GM23248 (cell line): ENCODE measurements at regions not wholly inside any gene's neighbourhood (a gene's known extent, or its start where the extent isn't known, plus 50 kb on each side); places are given as distances from the start of the nearest gene placed in this dataset.

Source experiments
- DNase-seq: peaks from one replicate; pipeline ENCODE4 v3.0.0-alpha.2; 2015
- H2AFZ ChIP-seq: fragments of 200-600 bp; sonication (generic); 2 replicates; pipeline ENCODE4 v1.6.1; 2016; ENCODE audit warnings: antibody characterized with exemption
- H3F3A ChIP-seq: fragments of 200-600 bp; sonication (generic); 2 replicates; pipeline ENCODE4 v1.6.1; 2016; ENCODE audit warnings: mild to moderate bottlenecking, antibody characterized with exemption, mixed run types; ENCODE audit not compliant: insufficient read depth
- H3K27ac ChIP-seq: fragments of 200-600 bp; sonication (generic); 2 replicates; pipeline ENCODE4 v1.5.1; 2016; ENCODE audit warnings: mild to moderate bottlenecking
- H3K27me3 ChIP-seq: fragments of 200-600 bp; sonication (generic); replicated peaks from 2 replicates; pipeline ENCODE4 v1.6.1; 2016; ENCODE audit warnings: mild to moderate bottlenecking; ENCODE audit not compliant: insufficient read depth
- H3K36me3 ChIP-seq: fragments of 200-600 bp; sonication (generic); 2 replicates; pipeline ENCODE4 v1.6.1; 2016; ENCODE audit warnings: low read depth, mild to moderate bottlenecking
- H3K4me1 ChIP-seq: fragments of 200-600 bp; sonication (generic); 2 replicates; pipeline ENCODE4 v1.6.1; 2016; ENCODE audit warnings: mild to moderate bottlenecking; ENCODE audit not compliant: insufficient read depth
- H3K4me2 ChIP-seq: fragments of 200-600 bp; sonication (generic); one replicate; pipeline ENCODE4 v1.6.1; 2016; ENCODE audit warnings: mild to moderate bottlenecking; ENCODE audit not compliant: unreplicated experiment
- H3K4me3 ChIP-seq: fragments of 200-600 bp; sonication (generic); 2 replicates; pipeline ENCODE4 v1.5.1; 2016; ENCODE audit warnings: mild to moderate bottlenecking
- H3K79me2 ChIP-seq: fragments of 200-600 bp; sonication (generic); 2 replicates; pipeline ENCODE4 v1.6.1; 2016; ENCODE audit warnings: mild to moderate bottlenecking; ENCODE audit not compliant: insufficient read depth
- H3K9ac ChIP-seq: fragments of 200-600 bp; sonication (generic); 2 replicates; pipeline ENCODE4 v1.6.1; 2016; ENCODE audit warnings: mild to moderate bottlenecking
- H3K9me2 ChIP-seq: fragments of 200-600 bp; sonication (generic); 2 replicates; pipeline ENCODE4 v1.6.1; 2016; ENCODE audit warnings: mixed run types, mild to moderate bottlenecking, moderate library complexity; ENCODE audit not compliant: insufficient read depth
- H3K9me3 ChIP-seq: fragments of 200-600 bp; sonication (generic); one replicate; pipeline ENCODE4 v1.6.1; 2017; ENCODE audit warnings: low read depth
- H4K20me1 ChIP-seq: fragments of 200-600 bp; sonication (generic); 2 replicates; pipeline ENCODE4 v1.6.0; 2016; ENCODE audit not compliant: insufficient read depth
- EZH2 ChIP-seq: fragments of 200-600 bp; sonication (generic); IDR thresholded peaks from 2 replicates; pipeline ENCODE4 v1.6.1; 2018; ENCODE audit warnings: antibody characterized with exemption, mild to moderate bottlenecking; ENCODE audit not compliant: insufficient read depth, poor library complexity, severe bottlenecking
- EZH2phosphoT487 ChIP-seq: fragments of 200-600 bp; sonication (generic); IDR thresholded peaks from 2 replicates; pipeline ENCODE4 v1.6.1; 2018; ENCODE audit warnings: antibody characterized with exemption, moderate library complexity, mild to moderate bottlenecking, low read depth; ENCODE audit not compliant: insufficient read depth
- WGBS, 2 experiments: methylation state at CpG; one replicate each; pipeline ENCODE4 v1.1.6; 2015 to 2017; ENCODE audit warnings: low lambda C conversion rate in 2 of 2, low coverage in 1 of 2; ENCODE audit errors: missing lambda C conversion rate in 2 of 2; 5-methylcytosine and 5-hydroxymethylcytosine counted together
- in situ Hi-C: fragments of 300-500 bp; cut with MboI; formaldehyde crosslinking; loops from 2 replicates; pipeline ENCODE4 v1.15.0; 2020

DNA sequence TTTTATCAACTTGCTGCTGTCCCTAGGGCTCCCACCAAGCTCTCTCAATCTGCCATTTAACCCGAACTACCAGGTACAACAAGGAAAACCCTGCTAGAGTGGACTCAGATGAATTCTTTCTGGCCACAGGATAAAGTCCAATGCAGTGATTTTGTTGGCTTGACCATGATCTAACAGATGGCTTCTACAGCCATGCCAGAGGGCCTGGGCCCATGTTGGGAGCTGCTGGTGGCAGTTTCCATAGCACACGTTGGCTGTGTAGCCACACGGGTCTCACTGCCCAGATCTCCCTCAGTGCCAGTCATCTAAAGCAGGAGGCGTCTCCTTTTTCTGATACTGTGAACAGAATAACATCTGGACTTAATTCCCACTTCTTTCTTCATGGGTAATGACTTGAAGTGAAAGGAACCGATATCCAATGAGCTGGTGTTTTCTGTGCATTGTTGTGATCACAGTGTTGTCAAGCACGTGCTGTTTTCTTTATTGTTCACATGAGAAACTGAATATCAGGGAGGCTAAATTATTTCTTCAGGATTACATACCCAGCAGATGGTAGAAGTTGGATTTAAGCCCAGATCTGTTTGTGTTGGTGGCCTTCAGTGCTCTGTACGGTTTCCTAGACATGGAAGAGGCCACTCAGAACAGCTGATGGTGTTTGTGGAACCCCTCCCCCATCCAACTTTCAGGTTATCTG is 85.2 kb upstream of the CLCN4 start:
- Histone ChIP-seq H3K9ac (no peak overlapping the region), H3F3A (no peaks in the 10 kb centered on the region), H3K27ac (no peak overlapping the region), H4K20me1 (no peaks in the 10 kb centered on the region), H3K4me3 (no peak overlapping the region), H3K36me3 (no peaks in the 10 kb centered on the region), H3K27me3 (no peaks in the 10 kb centered on the region), H3K4me1 (no peaks in the 10 kb centered on the region), H3K4me2 (no peak overlapping the region), H2AFZ (no peak overlapping the region), H3K79me2 (no peaks in the 10 kb centered on the region), H3K9me3 (no peaks in the 10 kb centered on the region), H3K9me2 (no peaks in the 10 kb centered on the region)
- in situ Hi-C loops, result no loop called here
- DNase-seq, result peak; percentile 21
- TF ChIP-seq EZH2phosphoT487 (no peak), EZH2 (no peak)
- 34 to 37% methylated on average over 7 of the region's 7 CpGs for WGBS, 2 experiments

DNA sequence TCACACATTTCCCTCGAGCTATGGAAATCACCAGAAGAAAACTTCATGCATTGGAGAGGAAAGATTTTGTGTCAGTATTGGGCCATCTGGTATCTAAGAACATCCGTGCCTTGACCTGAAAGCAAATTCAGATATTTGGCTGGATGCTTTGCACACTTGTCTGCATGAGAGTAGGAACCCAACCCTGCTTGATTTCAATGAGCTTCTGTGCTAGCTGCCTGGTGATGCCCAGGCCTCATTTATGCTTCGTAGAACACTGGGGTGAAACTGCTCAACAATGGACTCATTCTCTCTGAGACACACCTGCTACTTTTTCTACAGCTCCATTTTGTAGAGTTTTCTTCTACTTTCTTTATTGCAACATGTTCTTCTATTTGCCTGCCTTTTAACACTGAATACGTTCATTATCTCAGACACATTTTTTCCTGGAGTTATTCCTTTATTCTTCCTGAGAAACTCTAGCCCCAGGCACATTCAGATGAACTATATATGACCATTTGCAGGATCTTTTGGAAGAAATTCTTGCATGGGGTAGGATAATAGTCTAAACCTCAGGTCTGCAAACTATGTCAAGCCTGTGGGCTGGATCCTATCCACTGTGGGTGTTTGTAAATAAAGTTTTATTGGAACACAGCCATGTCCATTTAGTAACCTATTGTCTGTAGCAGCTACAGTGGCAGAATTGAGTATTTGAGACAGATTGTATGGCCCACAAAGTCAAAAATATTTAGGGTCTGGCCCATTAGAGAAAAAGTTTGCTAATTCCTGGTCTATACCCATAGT is 83.8 kb upstream of the CLCN4 start:
- Histone ChIP-seq H3K4me3 (no peak overlapping the region), H3K9me2 (no peaks in the 10 kb centered on the region), H3K36me3 (no peaks in the 10 kb centered on the region), H3K4me2 (no peak overlapping the region), H3K27ac (no peak overlapping the region), H4K20me1 (no peaks in the 10 kb centered on the region), H3K79me2 (no peaks in the 10 kb centered on the region), H3K27me3 (no peaks in the 10 kb centered on the region), H2AFZ (no peak overlapping the region), H3K9me3 (no peaks in the 10 kb centered on the region), H3K4me1 (no peaks in the 10 kb centered on the region; the same call in 1 of the 2 replicates), H3K9ac (no peak overlapping the region), H3F3A (no peaks in the 10 kb centered on the region)
- WGBS, 2 experiments, result 100% methylated on average over 4 of the region's 4 CpGs
- in situ Hi-C loops, result no loop called here
- DNase-seq, result no peak
- TF ChIP-seq EZH2phosphoT487, result no peak
- no peak for TF ChIP-seq EZH2

DNA sequence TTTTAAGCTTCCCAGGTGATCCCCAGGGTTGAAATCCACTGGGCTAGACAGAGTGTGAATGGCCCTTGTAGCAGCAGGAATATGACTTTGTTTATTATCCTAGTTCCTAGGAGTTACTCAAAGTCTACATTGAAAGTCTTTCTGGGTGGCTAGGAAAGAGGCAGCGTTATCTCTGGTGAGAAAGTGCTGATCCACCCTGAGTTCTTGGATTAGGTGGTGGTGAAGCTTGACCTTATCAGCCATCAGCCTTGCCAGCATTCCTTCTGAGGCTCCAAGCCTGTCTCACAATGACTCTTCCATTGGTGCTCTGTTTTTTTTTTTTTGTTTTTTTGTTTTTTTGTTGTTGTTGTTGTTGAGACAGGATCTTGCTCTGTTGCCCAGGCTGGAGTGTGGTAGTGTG is 83.1 kb upstream of the CLCN4 start:
- no peak overlapping the region for H3K27ac ChIP-seq
- H3K4me3 ChIP-seq, result no peak overlapping the region
- in situ Hi-C loops, result no loop called here
- no peaks in the 10 kb centered on the region for H4K20me1 ChIP-seq
- 100% methylated on average over 1 of the region's 1 CpG for WGBS, 2 experiments
- no peaks in the 10 kb centered on the region; the same call in 1 of the 2 replicates for H3K4me1 ChIP-seq
- no peak overlapping the region for H3K4me2 ChIP-seq
- H3K9me3 ChIP-seq, result no peaks in the 10 kb centered on the region
- TF ChIP-seq EZH2phosphoT487 (no peak), EZH2 (no peak)
- H3K9ac ChIP-seq, result no peak overlapping the region
- no peak overlapping the region for H2AFZ ChIP-seq
- H3K27me3 ChIP-seq, result no peaks in the 10 kb centered on the region
- H3K79me2 ChIP-seq, result no peaks in the 10 kb centered on the region
- no peaks in the 10 kb centered on the region for H3K9me2 ChIP-seq
- DNase-seq, result no peak
- H3F3A ChIP-seq, result no peaks in the 10 kb centered on the region
- no peaks in the 10 kb centered on the region for H3K36me3 ChIP-seq

DNA sequence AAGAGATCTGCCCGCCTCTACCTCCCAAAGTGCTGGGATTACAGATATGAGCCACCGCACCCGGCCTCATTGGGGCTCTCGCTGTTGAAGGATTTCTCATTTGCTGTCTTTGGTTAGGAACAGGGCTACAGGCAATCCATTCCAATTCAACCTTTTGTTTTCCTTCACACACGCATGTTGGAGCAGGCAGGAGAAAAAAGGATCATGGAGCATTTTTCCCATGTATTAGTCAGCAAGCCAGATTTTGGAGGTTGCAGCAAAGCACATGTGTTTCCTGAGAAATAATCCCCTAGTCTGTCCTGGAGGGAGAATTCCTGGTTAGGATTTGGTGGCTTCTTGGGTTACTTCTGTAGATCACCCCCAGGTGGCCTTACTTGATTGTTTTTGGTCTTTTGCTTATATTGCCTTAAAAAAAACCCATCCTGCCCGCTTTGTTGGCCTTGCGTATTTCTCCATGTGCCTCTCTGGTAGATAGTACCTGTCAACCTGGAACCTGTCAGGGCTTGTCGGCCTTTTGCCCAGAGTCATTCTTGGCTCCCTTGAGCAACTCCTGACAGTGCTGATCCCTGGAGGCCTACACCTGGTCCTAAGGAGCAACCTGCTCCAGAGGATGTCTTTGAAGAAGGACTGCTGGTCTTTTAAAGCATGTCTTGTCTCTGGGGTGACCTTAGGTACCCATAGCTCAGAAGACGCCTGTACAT is 82.4 kb upstream of the CLCN4 start:
- H3K9me2 ChIP-seq, result no peaks in the 10 kb centered on the region
- H3K4me2 ChIP-seq, result no peak overlapping the region
- H2AFZ ChIP-seq, result no peak overlapping the region
- no peaks in the 10 kb centered on the region for H3F3A ChIP-seq
- no peak overlapping the region for H3K27ac ChIP-seq
- H3K4me1 ChIP-seq, result no peaks in the 10 kb centered on the region; the same call in 1 of the 2 replicates
- H3K36me3 ChIP-seq, result no peaks in the 10 kb centered on the region
- H3K79me2 ChIP-seq, result no peaks in the 10 kb centered on the region
- no peak overlapping the region for H3K4me3 ChIP-seq
- H3K9me3 ChIP-seq, result no peaks in the 10 kb centered on the region
- H3K27me3 ChIP-seq, result no peaks in the 10 kb centered on the region
- TF ChIP-seq EZH2 (no peak), EZH2phosphoT487 (no peak)
- in situ Hi-C loops, result no loop called here
- no peak overlapping the region for H3K9ac ChIP-seq
- no peak for DNase-seq
- no peaks in the 10 kb centered on the region for H4K20me1 ChIP-seq
- 93 to 99% methylated on average over 8 to 9 of the region's 9 CpGs for WGBS, 2 experiments
